H1 (cell line): ENCODE measurements at regions not wholly inside any gene's neighbourhood (a gene's known extent, or its start where the extent isn't known, plus 50 kb on each side); places are given as distances from the start of the nearest gene placed in this dataset.

Source experiments
- CTCF ChIA-PET: fragments of 300-600 bp; sonication (Branson Sonifier 250); formaldehyde crosslinking; loops from one replicate; lab custom pipeline; 2021; ENCODE audit not compliant: partially characterized antibody; lab: Charles Lee
- POLR2A ChIA-PET: fragments of 300-600 bp; sonication (Branson Sonifier 250); formaldehyde crosslinking; loops from one replicate; lab custom pipeline; 2021; ENCODE audit warnings: inconsistent platforms; ENCODE audit not compliant: partially characterized antibody; lab: Charles Lee
- DNase-seq, 2 experiments: peaks; one replicate each; pipeline versions ENCODE4 v3.0.0 to v3.0.0-alpha.2; 2010 to 2022; ENCODE audit warnings: low spot score in 2 of 2, low read depth in 1 of 2, mixed read lengths in 1 of 2
- FAIRE-seq: peaks from 2 replicates; lab custom pipeline; 2011; peaks lifted over from hg19 to GRCh38; lab: Jason Lieb, UNC
- H2AFZ ChIP-seq: 2 replicates; pipeline ENCODE4 v1.8.1; 2012; ENCODE audit warnings: low read length, inconsistent platforms
- H2AK5ac ChIP-seq: 2 replicates; pipeline ENCODE4 v1.6.1; 2013; ENCODE audit warnings: low read depth, low read length
- H2BK120ac ChIP-seq: replicated peaks from 2 replicates; pipeline ENCODE3; 2013; ENCODE audit warnings: low read depth, low read length, inconsistent platforms
- H2BK12ac ChIP-seq: 2 replicates; pipeline ENCODE4 v1.6.1; 2013; ENCODE audit warnings: low read depth, low read length
- H2BK15ac ChIP-seq: 2 replicates; pipeline ENCODE4 v1.6.1; 2013; ENCODE audit warnings: low read length
- H2BK20ac ChIP-seq: 2 replicates; pipeline ENCODE4 v1.6.1; 2013; ENCODE audit warnings: low read length
- H2BK5ac ChIP-seq: 2 replicates; pipeline ENCODE4 v1.6.1; 2013; ENCODE audit warnings: low read depth, low read length
- H3K14ac ChIP-seq: 2 replicates; pipeline ENCODE4 v1.6.1; 2013; ENCODE audit warnings: inconsistent platforms; ENCODE audit not compliant: insufficient read length
- H3K18ac ChIP-seq: 2 replicates; pipeline ENCODE4 v1.6.1; 2013; ENCODE audit warnings: low read length; ENCODE audit errors: extremely low read depth
- H3K23ac ChIP-seq: 2 replicates; pipeline ENCODE4 v1.6.1; 2013; ENCODE audit warnings: inconsistent platforms; ENCODE audit not compliant: insufficient read length
- H3K23me2 ChIP-seq: 2 replicates; pipeline ENCODE4 v1.6.1; 2013; ENCODE audit warnings: low read depth, low read length
- H3K27ac ChIP-seq: 2 replicates; pipeline ENCODE4 v1.6.1; 2011; ENCODE audit warnings: low read depth, low read length, inconsistent platforms
- H3K27me3 ChIP-seq, 4 experiments: replicated peaks in 1 of 4; 1 replicate in 1 of 4; 2 replicates in 3 of 4; pipeline versions ENCODE4 v1.6.1 to v1.8.1; 2011 to 2013; ENCODE audit warnings: low read length in 3 of 4, mild to moderate bottlenecking in 3 of 4, inconsistent platforms in 2 of 4, mixed read lengths in 2 of 4, moderate library complexity in 1 of 4; ENCODE audit not compliant: control insufficient read depth in 3 of 4, insufficient read depth in 3 of 4; ENCODE audit errors: extremely low read depth in 1 of 4
- H3K36me3 ChIP-seq, 4 experiments: 2 replicates each; pipeline versions ENCODE4 v1.6.1 to v1.8.1; 2011 to 2013; ENCODE audit warnings: mild to moderate bottlenecking in 4 of 4, low read length in 3 of 4, moderate library complexity in 2 of 4, control low read depth in 1 of 4, inconsistent platforms in 1 of 4; ENCODE audit not compliant: insufficient read depth in 4 of 4, control insufficient read depth in 2 of 4
- H3K4ac ChIP-seq: replicated peaks from 2 replicates; pipeline ENCODE3; 2013; ENCODE audit warnings: low read length, low read depth, mixed read lengths, inconsistent platforms; ENCODE audit not compliant: insufficient read length
- H3K4me1 ChIP-seq, 4 experiments: replicated peaks in 1 of 4; 1 replicate in 1 of 4; 2 replicates in 3 of 4; pipeline versions ENCODE4 v1.6.1 to v1.8.1; 2011 to 2013; ENCODE audit warnings: low read length in 3 of 4, inconsistent platforms in 2 of 4, mixed read lengths in 1 of 4; ENCODE audit not compliant: insufficient read depth in 4 of 4, control insufficient read depth in 3 of 4
- H3K4me2 ChIP-seq, 2 experiments: 2 replicates each; pipeline versions ENCODE4 v1.6.1 to v1.8.1; 2011 to 2013; ENCODE audit warnings: low read depth in 2 of 2, low read length in 2 of 2, control low read depth in 1 of 2, inconsistent platforms in 1 of 2, mild to moderate bottlenecking in 1 of 2; ENCODE audit not compliant: insufficient read depth in 1 of 2
- H3K4me3 ChIP-seq, 4 experiments: fragments of 200-600, 300-600 bp in 1 of 4; sonication (generic), shearing (Covaris generic), sonication (Bioruptor Twin) in 1 of 4; 2 replicates each; pipeline versions ENCODE4 v1.5.1 to v1.8.1; 2011 to 2016; ENCODE audit warnings: low read length in 4 of 4, low read depth in 3 of 4, control low read depth in 2 of 4, inconsistent platforms in 2 of 4, mild to moderate bottlenecking in 2 of 4, mixed read lengths in 1 of 4, moderate library complexity in 1 of 4; ENCODE audit not compliant: insufficient read depth in 2 of 4; ENCODE audit errors: extremely low read depth in 1 of 4
- H3K56ac ChIP-seq: replicated peaks from 2 replicates; pipeline ENCODE3; 2013; ENCODE audit warnings: low read depth, mild to moderate bottlenecking, mixed read lengths, low read length, inconsistent platforms; ENCODE audit not compliant: insufficient read length
- H3K79me1 ChIP-seq: 2 replicates; pipeline ENCODE4 v1.6.1; 2013; ENCODE audit warnings: low read depth, low read length, control low read depth
- H3K79me2 ChIP-seq, 2 experiments: 2 replicates each; pipeline versions ENCODE4 v1.6.1 to v1.8.1; 2012 to 2013; ENCODE audit warnings: low read length in 2 of 2, mild to moderate bottlenecking in 2 of 2, inconsistent platforms in 1 of 2; ENCODE audit not compliant: insufficient read depth in 2 of 2, control insufficient read depth in 1 of 2
- H3K9ac ChIP-seq, 4 experiments: replicated peaks in 1 of 4; 1 replicate in 1 of 4; 2 replicates in 3 of 4; pipeline versions ENCODE4 v1.6.1 to v1.8.1; 2011 to 2013; ENCODE audit warnings: low read depth in 3 of 4, low read length in 3 of 4, control low read depth in 2 of 4, mild to moderate bottlenecking in 2 of 4, moderate library complexity in 2 of 4, inconsistent platforms in 1 of 4; ENCODE audit errors: extremely low read depth in 1 of 4
- H3K9me3 ChIP-seq, 2 experiments: 2 replicates each; pipeline versions ENCODE4 v1.6.1 to v1.8.1; 2012 to 2013; ENCODE audit warnings: mild to moderate bottlenecking in 2 of 2, moderate library complexity in 2 of 2, control low read depth in 1 of 2, inconsistent platforms in 1 of 2, low read depth in 1 of 2, low read length in 1 of 2, mixed read lengths in 1 of 2; ENCODE audit not compliant: insufficient read depth in 2 of 2
- H4K20me1 ChIP-seq, 2 experiments: replicated peaks in 1 of 2; 2 replicates each; pipeline versions ENCODE3 to v1.8.1; 2011 to 2013; ENCODE audit warnings: inconsistent platforms in 2 of 2, low read length in 2 of 2, mild to moderate bottlenecking in 1 of 2; ENCODE audit not compliant: insufficient read depth in 2 of 2, control insufficient read depth in 1 of 2
- H4K5ac ChIP-seq: 2 replicates; pipeline ENCODE4 v1.6.1; 2013; ENCODE audit warnings: low read length, low read depth, mixed read lengths, inconsistent platforms; ENCODE audit not compliant: insufficient read length
- H4K8ac ChIP-seq: 2 replicates; pipeline ENCODE4 v1.8.0; 2013; ENCODE audit warnings: mild to moderate bottlenecking, moderate library complexity, low read length, inconsistent platforms; ENCODE audit not compliant: insufficient read depth; ENCODE audit errors: extremely low read depth
- H4K91ac ChIP-seq: replicated peaks from 2 replicates; pipeline ENCODE3; 2013; ENCODE audit warnings: low read length, mixed read lengths, inconsistent platforms; ENCODE audit not compliant: insufficient read length
- CREB1 ChIP-seq: IDR thresholded peaks from 2 replicates; pipeline ENCODE4 v1.6.1; 2012; ENCODE audit warnings: inconsistent platforms
- EZH2 ChIP-seq: fragments of 200-600 bp; sonication (generic); IDR thresholded peaks from 2 replicates; pipeline ENCODE4 v1.7.1; 2012; ENCODE audit warnings: low read depth, mild to moderate bottlenecking, moderate library complexity, low read length, inconsistent platforms; ENCODE audit not compliant: severe bottlenecking
- GABPA ChIP-seq: IDR thresholded peaks from 2 replicates; pipeline ENCODE4 v1.6.1; 2011; ENCODE audit warnings: mild to moderate bottlenecking, low read length, moderate library complexity, borderline replicate concordance; ENCODE audit not compliant: insufficient read depth
- HDAC6 ChIP-seq: IDR thresholded peaks from one replicate; pipeline ENCODE4 v1.7.1; 2012; ENCODE audit warnings: low read depth, mild to moderate bottlenecking, inconsistent platforms, low read length, moderate library complexity
- KDM5A ChIP-seq: fragments of 200-600 bp; IDR thresholded peaks from 2 replicates; pipeline ENCODE4 v1.7.1; 2012; ENCODE audit warnings: mild to moderate bottlenecking, low read length, inconsistent platforms, mixed read lengths
- MAX ChIP-seq: IDR thresholded peaks from 2 replicates; pipeline ENCODE4 v1.6.1; 2012; ENCODE audit warnings: inconsistent platforms
- POLR2A ChIP-seq, 2 experiments: IDR thresholded peaks; 1 replicate in 1 of 2; 2 replicates in 1 of 2; pipeline ENCODE4 v1.6.1; 2011; ENCODE audit warnings: low read depth in 2 of 2, low read length in 2 of 2, mild to moderate bottlenecking in 2 of 2; ENCODE audit errors: control extremely low read depth in 1 of 2
- SIRT6 ChIP-seq: IDR thresholded peaks from one replicate; pipeline ENCODE4 v1.7.1; 2012; ENCODE audit warnings: low read length, inconsistent platforms
- SRF ChIP-seq: IDR thresholded peaks from 2 replicates; pipeline ENCODE4 v1.6.1; 2011; ENCODE audit warnings: mild to moderate bottlenecking, low read depth, low read length, moderate library complexity
- WGBS, 2 experiments: shearing (Covaris generic) in 1 of 2; methylation state at CpG; one replicate each; pipeline versions ENCODE4 v1.1.6 to v1.1.7; 2013 to 2015; ENCODE audit warnings: low lambda C conversion rate in 2 of 2, mixed read lengths in 2 of 2, inconsistent platforms in 1 of 2, low coverage in 1 of 2, missing lambda C conversion rate in 1 of 2; ENCODE audit not compliant: insufficient replicate concordance in 2 of 2, insufficient coverage in 1 of 2, insufficient read length in 1 of 2; ENCODE audit errors: extremely low coverage in 1 of 2, missing lambda C conversion rate in 1 of 2; 5-methylcytosine and 5-hydroxymethylcytosine counted together

- H3K4me2 ChIP-seq = no peak overlapping the region
- no peak overlapping the region for H2BK12ac ChIP-seq
- H3K23me2 ChIP-seq = no peaks in the 10 kb centered on the region
- no peaks in the 10 kb centered on the region for H3K36me3 ChIP-seq
- H2BK20ac ChIP-seq = no peak overlapping the region
- no peak overlapping the region for H2BK15ac ChIP-seq
- no peak overlapping the region for H3K23ac ChIP-seq
- no peak overlapping the region for H2BK5ac ChIP-seq
- 0 out of 2 replicates have a peak overlapping the region, but pooled peaks have one; percentile 22 for H2AFZ ChIP-seq
- ChIA-PET POLR2A (no interaction called here), CTCF (interaction anchor here (1.1 to 1.8 kb wide), 3 partner anchors 32 to 50 kb away, joined by 3 to 10 read pairs (median 4); no protein-coding TSS in a partner anchor)
- H4K5ac ChIP-seq = no peak overlapping the region
- H3K27me3 ChIP-seq = no peaks in the 10 kb centered on the region
- H3K79me2 ChIP-seq = no peaks in the 10 kb centered on the region
- no peak overlapping the region for H2BK120ac ChIP-seq
- no peaks in the 10 kb centered on the region for H3K4me1 ChIP-seq
- no peak overlapping the region for H2AK5ac ChIP-seq
- H4K8ac ChIP-seq = no peak overlapping the region; the same call in 1 of the 2 replicates
- no peaks in the 10 kb centered on the region for H4K20me1 ChIP-seq
- TF ChIP-seq KDM5A (no peak), POLR2A (IDR thresholded peaks at IDR 0.05; ENCODE audit: control extremely low read depth in 1 of 2, low read depth in 2 of 2, low read length in 2 of 2) (no peak), HDAC6 (no peak), MAX (no peak), SRF (no peak), CREB1 (no peak), EZH2 (no peak), SIRT6 (no peak), GABPA (no peak)
- H3K14ac ChIP-seq = no peak overlapping the region
- H3K9ac ChIP-seq = no peak overlapping the region
- H4K91ac ChIP-seq = no peak overlapping the region
- H3K27ac ChIP-seq = no peak overlapping the region
- no peak overlapping the region for H3K4ac ChIP-seq
- H3K9me3 ChIP-seq = no peaks in the 10 kb centered on the region
- 96% methylated on average over 13 of the region's 13 CpGs; no CpG with 5 or more reads in 1 of the 2 experiments for WGBS, 2 experiments
- DNase-seq = no peak
- no peak for FAIRE-seq
- no peak overlapping the region for H3K18ac ChIP-seq
- no peak overlapping the region for H3K56ac ChIP-seq
- no peak overlapping the region for H3K4me3 ChIP-seq
- no peaks in the 10 kb centered on the region for H3K79me1 ChIP-seq
Measured at GRCh38 chr2:21268197-21268877, 144.6 kb downstream of the TDRD15 start.
